IPS DF 6.9 (cell line): ENCODE measurements at regions not wholly inside any gene's neighbourhood (a gene's known extent, or its start where the extent isn't known, plus 50 kb on each side); places are given as distances from the start of the nearest gene placed in this dataset.

Experiments used
- DNase-seq: peaks from one replicate; pipeline ENCODE4 v3.0.0-alpha.2; 2013; ENCODE audit warnings: low read depth, low spot score
- H3K27ac ChIP-seq: one replicate; pipeline ENCODE4 v1.5.1; 2013; ENCODE audit warnings: low read length, control low read depth
- H3K27me3 ChIP-seq: 2 replicates; pipeline ENCODE4 v1.6.1; 2013; ENCODE audit warnings: mild to moderate bottlenecking, low read length; ENCODE audit not compliant: control insufficient read depth, insufficient read depth
- H3K36me3 ChIP-seq: 2 replicates; pipeline ENCODE4 v1.6.1; 2013; ENCODE audit warnings: low read length; ENCODE audit not compliant: control insufficient read depth, insufficient read depth
- H3K4me1 ChIP-seq: 2 replicates; pipeline ENCODE4 v1.6.1; 2013; ENCODE audit warnings: low read length; ENCODE audit not compliant: control insufficient read depth, insufficient read depth
- H3K4me3 ChIP-seq: 2 replicates; pipeline ENCODE4 v1.5.1; 2013; ENCODE audit warnings: mild to moderate bottlenecking, low read length
- H3K9me3 ChIP-seq: 2 replicates; pipeline ENCODE4 v1.6.1; 2013; ENCODE audit warnings: low read length, inconsistent platforms; ENCODE audit not compliant: control insufficient read depth, insufficient read depth
- WGBS: extraction: QIAGEN DNeasy Blood & Tissue Kit; methylation state at CpG from one replicate; pipeline ENCODE4 v1.1.7; 2013; ENCODE audit warnings: mixed read lengths, missing lambda C conversion rate; ENCODE audit not compliant: insufficient read length, insufficient coverage; 5-methylcytosine and 5-hydroxymethylcytosine counted together

GRCh38 chr20:57059055-57059596, 207.3 kb downstream of the BMP7 start:
- no peak overlapping the region for H3K4me3 ChIP-seq
- no peaks in the 10 kb centered on the region for H3K9me3 ChIP-seq
- no peaks in the 10 kb centered on the region for H3K4me1 ChIP-seq
- H3K27me3 ChIP-seq, result no peaks in the 10 kb centered on the region
- no peak for DNase-seq
- H3K36me3 ChIP-seq, result no peaks in the 10 kb centered on the region
- no peak overlapping the region for H3K27ac ChIP-seq
- no CpG with 5 or more reads among the region's 4 CpGs for WGBS

- no CpG with 5 or more reads among the region's 8 CpGs for WGBS
- H3K4me3 ChIP-seq, result no peak overlapping the region
- no peaks in the 10 kb centered on the region for H3K27me3 ChIP-seq
- DNase-seq, result no peak
- no peaks in the 10 kb centered on the region for H3K36me3 ChIP-seq
- H3K4me1 ChIP-seq, result no peaks in the 10 kb centered on the region
- no peaks in the 10 kb centered on the region for H3K9me3 ChIP-seq
- no peak overlapping the region for H3K27ac ChIP-seq
Measured at GRCh38 chr20:57060407-57061050, 205.9 kb downstream of the BMP7 start.

- peak; percentile 27 for DNase-seq
- H3K4me1 ChIP-seq, result no peaks in the 10 kb centered on the region
- no peak overlapping the region for H3K27ac ChIP-seq
- no peaks in the 10 kb centered on the region for H3K27me3 ChIP-seq
- H3K9me3 ChIP-seq, result no peaks in the 10 kb centered on the region
- no CpG with 5 or more reads among the region's 14 CpGs for WGBS
- no peaks in the 10 kb centered on the region for H3K36me3 ChIP-seq
- no peak overlapping the region for H3K4me3 ChIP-seq
Measured at GRCh38 chr20:57061051-57061900, 205.2 kb downstream of the BMP7 start.

- no peak overlapping the region for H3K27ac ChIP-seq
- no CpG with 5 or more reads among the region's 4 CpGs for WGBS
- H3K4me3 ChIP-seq, result no peak overlapping the region
- H3K36me3 ChIP-seq, result no peaks in the 10 kb centered on the region
- H3K9me3 ChIP-seq, result no peaks in the 10 kb centered on the region
- no peaks in the 10 kb centered on the region for H3K27me3 ChIP-seq
- no peaks in the 10 kb centered on the region for H3K4me1 ChIP-seq
- no peak for DNase-seq
Measured at GRCh38 chr20:57062241-57062640, 204.2 kb downstream of the BMP7 start.

- no peaks in the 10 kb centered on the region for H3K4me1 ChIP-seq
- H3K27me3 ChIP-seq, result no peaks in the 10 kb centered on the region
- no peaks in the 10 kb centered on the region for H3K36me3 ChIP-seq
- DNase-seq, result no peak
- H3K27ac ChIP-seq, result no peak overlapping the region
- H3K9me3 ChIP-seq, result no peaks in the 10 kb centered on the region
- no CpG with 5 or more reads among the region's 8 CpGs for WGBS
- no peak overlapping the region for H3K4me3 ChIP-seq
Measured at GRCh38 chr20:57062696-57063270, 203.7 kb downstream of the BMP7 start.

- Histone ChIP-seq H3K27ac (no peak overlapping the region), H3K4me1 (no peaks in the 10 kb centered on the region), H3K9me3 (no peaks in the 10 kb centered on the region), H3K36me3 (no peaks in the 10 kb centered on the region), H3K27me3 (no peaks in the 10 kb centered on the region), H3K4me3 (no peak overlapping the region)
- WGBS, result no CpG with 5 or more reads among the region's 5 CpGs
- DNase-seq, result no peak
Measured at GRCh38 chr20:57064836-57065235, 201.6 kb downstream of the BMP7 start.

- no peaks in the 10 kb centered on the region for H3K36me3 ChIP-seq
- no peak overlapping the region; the same call in 1 of the 2 replicates for H3K4me3 ChIP-seq
- H3K27me3 ChIP-seq, result peaks cover under 1% of the 10 kb centered on the region; the same call in 1 of the 2 replicates
- no peaks in the 10 kb centered on the region for H3K9me3 ChIP-seq
- no CpG with 5 or more reads among the region's 7 CpGs for WGBS
- H3K27ac ChIP-seq, result no peak overlapping the region
- H3K4me1 ChIP-seq, result no peaks in the 10 kb centered on the region
- DNase-seq, result no peak
Measured at GRCh38 chr20:57065646-57066045, 200.8 kb downstream of the BMP7 start.

GRCh38 chr20:57066126-57066900, 200.1 kb downstream of the BMP7 start:
- H3K27ac ChIP-seq, result no peak overlapping the region
- no peaks in the 10 kb centered on the region for H3K36me3 ChIP-seq
- no peak for DNase-seq
- peaks cover 3% of the 10 kb centered on the region; the same call in 1 of the 2 replicates for H3K27me3 ChIP-seq
- H3K9me3 ChIP-seq, result no peaks in the 10 kb centered on the region
- H3K4me1 ChIP-seq, result no peaks in the 10 kb centered on the region
- WGBS, result no CpG with 5 or more reads among the region's 11 CpGs
- no peak overlapping the region for H3K4me3 ChIP-seq

- no peak for DNase-seq
- Histone ChIP-seq H3K36me3 (no peaks in the 10 kb centered on the region), H3K4me1 (0 out of 2 replicates have a peak, but pooled peaks cover 2% of the 10 kb centered on the region), H3K27ac (no peak overlapping the region), H3K27me3 (peaks cover 3% of the 10 kb centered on the region; the same call in 1 of the 2 replicates), H3K4me3 (no peak overlapping the region), H3K9me3 (no peaks in the 10 kb centered on the region)
- WGBS, result no CpG with 5 or more reads among the region's 8 CpGs
Measured at GRCh38 chr20:57069442-57069841, 197.0 kb downstream of the BMP7 start.

- Histone ChIP-seq H3K4me1 (0 out of 2 replicates have a peak, but pooled peaks cover 2% of the 10 kb centered on the region), H3K9me3 (no peaks in the 10 kb centered on the region), H3K27ac (no peak overlapping the region), H3K27me3 (peaks cover 3% of the 10 kb centered on the region; the same call in 1 of the 2 replicates), H3K36me3 (no peaks in the 10 kb centered on the region), H3K4me3 (no peak overlapping the region)
- DNase-seq, result no peak
- no CpG with 5 or more reads among the region's 1 CpG for WGBS
Measured at GRCh38 chr20:57070296-57070695, 196.1 kb downstream of the BMP7 start.
